NCI-H146 treated with DMSO at 0.1 percent for 48 hours (cell line): ENCODE measurements at regions not wholly inside any gene's neighbourhood (a gene's known extent, or its start where the extent isn't known, plus 50 kb on each side); places are given as distances from the start of the nearest gene placed in this dataset.
"Not testable (repeated sequence)": the region's sequence is repeated elsewhere in the genome, so short reads cannot be mapped to it uniquely, and the experiment has no call there.

Source experiments
- DNase-seq: peaks from one replicate; lab custom pipeline; 2025; ENCODE audit not compliant: unreplicated experiment; lab: John Stamatoyannopoulos, UW

GRCh38 chr11:92465410-92465809, 240.8 kb downstream of the FAT3 start:
- DNase-seq: not testable (repeated sequence)

DNA sequence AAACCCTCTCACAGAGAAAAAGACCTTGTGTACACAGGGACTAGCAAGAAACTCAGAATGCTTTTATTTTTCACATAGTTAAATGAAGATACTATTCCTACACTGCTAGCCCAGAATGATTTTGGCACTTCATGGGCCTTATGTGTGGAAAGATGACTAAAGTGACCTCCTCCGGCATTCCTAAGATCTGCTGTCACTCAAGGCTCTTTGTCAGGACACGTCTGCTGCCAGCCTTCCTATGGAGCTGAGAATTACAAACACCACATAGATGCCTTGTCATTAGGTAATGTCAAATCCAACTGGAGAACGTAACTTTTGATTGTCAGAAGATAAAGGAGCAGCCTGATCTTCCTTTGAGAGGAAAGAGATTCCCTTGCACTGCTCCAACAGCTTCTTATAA, 249.1 kb downstream of the FAT3 start:
- no peak for DNase-seq

GRCh38 chr11:92475316-92475715, 250.7 kb downstream of the FAT3 start:
- no peak for DNase-seq

DNA sequence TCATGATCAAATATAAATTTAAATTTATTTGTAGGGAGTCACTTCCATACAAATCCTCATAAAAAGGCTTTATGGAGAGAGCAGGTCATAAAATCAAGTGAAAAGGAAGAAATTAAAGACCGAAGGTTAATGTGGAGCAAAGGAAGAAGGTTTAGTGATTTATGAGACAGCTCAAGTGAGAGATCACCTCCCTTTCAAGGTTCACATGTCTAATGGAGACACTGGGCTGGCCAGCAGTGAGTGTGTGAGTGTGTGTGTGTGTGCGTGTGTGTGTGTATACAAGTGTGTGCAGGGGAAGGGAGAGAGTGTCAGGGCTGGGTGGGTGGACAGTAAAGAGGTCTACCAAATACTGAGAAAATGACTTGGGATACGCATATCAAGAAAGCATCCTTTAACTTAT, 251.2 kb downstream of the FAT3 start:
- DNase-seq: no peak

DNA sequence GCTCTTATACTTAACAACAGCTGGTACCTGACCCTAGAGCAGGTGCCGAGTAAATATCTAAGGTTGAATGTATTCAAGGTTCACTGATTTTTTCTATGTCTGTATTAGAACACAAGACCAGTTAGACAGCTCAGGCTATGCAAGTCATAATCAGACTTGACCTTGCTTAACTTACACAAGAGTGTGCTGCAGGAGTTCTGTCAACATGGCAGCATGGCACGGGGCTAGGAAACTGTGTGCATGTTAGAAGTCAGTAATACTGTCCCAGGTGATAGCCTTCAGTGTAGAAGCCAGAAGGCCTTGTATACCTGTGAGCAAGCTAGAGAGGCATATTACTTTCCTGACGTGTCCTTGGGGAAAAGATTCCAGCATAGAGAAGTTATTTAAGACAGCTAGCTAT, 253.1 kb downstream of the FAT3 start:
- no peak for DNase-seq

- no peak for DNase-seq
These were observed 255.9 kb downstream of the FAT3 start for GRCh38 chr11:92480499-92480898.

DNA sequence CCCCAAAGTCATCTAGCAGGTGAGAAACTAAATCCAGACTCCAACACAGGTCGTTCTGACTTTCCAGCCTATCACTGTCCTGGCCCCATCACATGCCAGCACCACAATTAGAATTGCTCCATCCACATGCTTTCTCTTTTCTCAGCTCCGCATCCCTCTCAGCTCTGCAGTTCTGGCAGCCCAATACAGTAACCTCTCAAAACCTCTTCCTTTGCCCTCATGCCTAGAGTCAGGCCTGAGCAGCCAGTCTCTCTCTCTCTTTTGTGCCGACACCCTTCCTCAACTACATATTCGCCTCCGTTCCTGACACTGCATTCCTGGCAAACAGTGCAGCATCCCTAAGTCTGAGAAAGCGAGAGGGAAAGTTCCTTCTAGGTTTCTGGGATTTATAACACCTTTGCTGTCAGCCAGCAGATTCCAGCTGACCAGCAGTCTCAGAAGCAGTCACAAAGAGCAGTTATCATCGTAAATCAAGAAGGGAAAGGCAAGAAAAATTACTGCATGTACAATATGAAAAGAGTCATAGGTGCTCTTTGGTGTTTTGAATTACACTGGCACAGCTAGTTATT, 258.0 kb downstream of the FAT3 start:
- DNase-seq: no peak

DNA sequence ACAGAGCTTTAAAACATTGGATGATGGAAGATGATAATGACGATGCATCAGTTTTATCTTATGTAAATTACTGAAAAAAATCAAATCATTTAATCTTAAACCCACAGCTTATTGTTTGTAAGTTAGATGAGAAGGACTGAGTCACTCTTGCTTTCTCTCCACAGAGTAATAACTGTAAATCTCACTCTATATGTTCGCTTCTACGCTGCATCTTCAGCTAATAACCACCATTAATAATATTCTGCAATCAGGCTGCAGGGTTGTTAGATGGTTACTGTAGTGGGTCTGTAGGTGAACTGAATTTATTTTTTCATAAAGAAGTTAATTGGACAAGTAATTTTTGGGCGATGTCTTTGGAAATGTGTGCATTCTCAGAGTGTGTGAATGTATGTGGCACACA, 260.0 kb downstream of the FAT3 start:
- DNase-seq: no peak

GRCh38 chr11:92489826-92490399, 265.3 kb downstream of the FAT3 start:
- no peak for DNase-seq

- DNase-seq: no peak
These were observed 267.8 kb downstream of the FAT3 start for GRCh38 chr11:92492372-92492771.

DNA sequence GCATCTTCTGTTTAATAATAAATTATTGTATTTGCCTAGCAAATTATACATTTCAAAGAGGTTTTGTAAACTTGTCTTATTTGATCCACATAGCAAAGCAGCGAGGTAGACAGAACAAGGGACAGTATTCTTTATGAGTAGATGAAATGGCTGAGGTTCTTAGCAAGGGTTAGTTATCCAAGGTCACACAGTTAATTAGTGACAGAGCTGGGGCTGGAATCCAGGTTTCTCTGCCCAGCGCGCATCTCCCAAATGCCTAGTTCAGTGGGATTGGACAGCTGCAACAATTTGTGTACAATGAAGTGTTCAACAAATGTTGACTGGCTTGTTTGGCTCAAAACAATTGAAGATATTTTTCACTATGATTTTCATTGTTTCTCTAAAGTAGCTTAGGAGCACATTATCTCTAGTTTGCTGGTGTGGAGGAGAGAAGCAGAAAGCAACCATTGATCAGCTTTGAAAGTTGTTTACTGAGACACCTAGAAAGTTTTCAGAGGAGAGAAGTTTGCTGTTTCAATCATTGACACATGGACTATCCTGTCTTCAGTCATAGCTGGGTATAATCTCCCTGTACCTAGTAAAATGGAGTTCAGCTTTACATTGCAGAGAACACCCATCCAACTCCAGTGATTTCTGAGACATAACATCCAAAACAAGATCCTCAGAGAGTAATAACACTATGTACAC, 270.6 kb downstream of the FAT3 start:
- no peak for DNase-seq

GRCh38 chr11:92500453-92500852, 275.8 kb downstream of the FAT3 start:
- DNase-seq: no peak

GRCh38 chr11:92501066-92501739, 276.6 kb downstream of the FAT3 start:
- no peak for DNase-seq

GRCh38 chr11:92504004-92504403, 279.4 kb downstream of the FAT3 start:
- no peak for DNase-seq

DNA sequence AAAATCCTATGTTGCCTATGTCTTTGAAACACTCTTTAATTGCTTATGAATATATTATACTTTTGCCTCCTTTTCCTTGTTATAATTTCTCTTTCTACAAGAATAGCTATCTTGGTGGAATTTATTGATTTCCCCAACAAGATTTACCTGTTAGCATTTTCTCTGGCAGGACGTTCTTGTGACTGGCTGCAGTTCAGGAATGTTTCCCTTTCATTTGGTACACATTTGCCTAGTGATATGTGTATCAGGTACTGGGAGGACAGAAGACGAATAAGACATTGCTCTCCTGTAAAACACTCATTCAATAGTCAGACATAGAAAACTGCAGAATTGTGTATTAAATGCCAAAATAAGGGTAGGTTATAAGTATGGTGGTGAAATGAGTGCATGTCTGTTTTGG, 279.9 kb downstream of the FAT3 start:
- no peak for DNase-seq

DNA sequence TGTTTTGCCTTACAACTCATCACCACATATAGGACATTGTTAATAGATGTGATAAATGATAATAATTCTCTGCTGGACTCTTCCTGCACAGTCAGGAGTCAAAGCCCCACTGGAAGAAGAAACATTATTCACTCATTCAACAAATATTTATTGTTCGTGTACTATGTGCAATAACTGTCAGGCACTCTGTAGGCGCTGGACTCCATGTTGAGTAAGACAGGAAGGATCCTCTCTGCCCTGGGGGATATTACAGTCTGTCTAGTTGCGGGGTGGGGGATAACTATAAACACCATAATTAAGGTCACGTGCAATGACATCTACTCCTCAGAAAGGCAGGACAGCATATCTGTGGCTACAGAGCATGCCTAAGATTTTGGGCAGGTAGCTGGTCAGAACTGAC, 281.1 kb downstream of the FAT3 start:
- DNase-seq: no peak

DNA sequence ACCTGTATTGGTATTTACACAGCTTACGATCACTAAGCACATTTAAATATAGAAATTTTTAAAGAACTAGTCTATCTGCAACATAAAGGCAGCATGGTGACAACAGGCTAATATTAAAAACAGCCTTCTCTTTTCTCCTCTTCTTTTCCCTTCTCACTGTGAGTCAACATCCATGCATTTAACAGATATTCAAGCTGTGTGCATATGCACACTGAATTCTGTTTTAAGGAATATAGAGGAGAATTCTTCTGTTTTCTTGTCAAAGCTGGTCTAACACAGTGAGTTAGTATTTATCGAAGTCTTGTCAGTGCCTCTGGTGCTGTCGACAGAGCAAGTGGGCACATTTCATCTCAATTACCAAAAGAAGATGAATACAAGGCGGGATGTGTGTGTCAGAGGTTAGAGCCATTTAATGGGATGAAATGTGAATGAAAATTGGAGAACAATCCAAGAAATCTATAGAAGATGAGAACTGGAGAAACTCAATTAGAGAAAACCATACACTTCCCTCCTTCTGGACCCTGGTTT, 282.3 kb downstream of the FAT3 start:
- DNase-seq: no peak

- DNase-seq: no peak
These were observed 286.0 kb downstream of the FAT3 start for GRCh38 chr11:92510591-92510990.

GRCh38 chr11:92511522-92512203, 287.0 kb downstream of the FAT3 start:
- no peak for DNase-seq

GRCh38 chr11:92512204-92512569, 287.6 kb downstream of the FAT3 start:
- no peak for DNase-seq

DNA sequence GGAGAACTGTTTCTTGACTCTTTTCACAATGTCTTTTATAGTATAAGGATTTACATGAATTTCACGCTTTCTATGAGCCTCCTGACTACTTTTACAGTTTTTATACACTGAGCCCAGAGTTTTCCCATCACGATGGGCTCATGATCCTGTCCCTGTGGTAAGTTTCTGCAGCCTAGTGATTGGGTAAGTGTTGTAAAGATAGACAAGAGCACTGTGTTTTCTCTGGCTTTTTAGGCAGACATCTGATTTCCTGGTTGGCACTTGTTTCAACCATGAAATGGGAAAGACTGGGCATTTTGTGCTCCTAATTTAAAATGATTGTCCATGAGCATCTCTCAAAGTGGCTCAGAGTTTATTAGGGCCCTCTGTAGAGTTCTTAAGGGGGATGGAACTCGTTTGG, 299.0 kb downstream of the FAT3 start:
- no peak for DNase-seq
